HepG2 (cell line): ENCODE measurements at regions not wholly inside any gene's neighbourhood (a gene's known extent, or its start where the extent isn't known, plus 50 kb on each side); places are given as distances from the start of the nearest gene placed in this dataset.

Experiments used
- ATAC-seq: fragments of 200-7000 bp; cut with Tn5 transposase; 3 replicates; pipeline ENCODE4 v1.9.1; 2020; ENCODE audit warnings: mild to moderate bottlenecking, moderate library complexity
- BruUV-seq: library from RNA; stranded (reverse); fragments of 400-500 nt; replicated peaks from 2 replicates; lab custom pipeline; 2021; lab: Mats Ljungman, UMichigan
- CTCF ChIA-PET: fragments of 300-600 bp; formaldehyde crosslinking; extraction: SDS; loops from one replicate; lab custom pipeline; 2021; ENCODE audit warnings: low total read pairs, inconsistent platforms, low intra/inter-chr PET ratio; lab: Yijun Ruan, JAX
- POLR2A ChIA-PET: fragments of 350-600 bp; sonication (Branson Sonifier 250); formaldehyde crosslinking; loops from one replicate; lab custom pipeline; 2020; ENCODE audit warnings: antibody characterized with exemption, inconsistent platforms; lab: Yijun Ruan, JAX
- DNase-seq: peaks from one replicate; pipeline ENCODE4 v3.0.0-alpha.2; 2015; ENCODE audit warnings: low spot score
- FAIRE-seq: peaks from 3 replicates; lab custom pipeline; 2011; peaks lifted over from hg19 to GRCh38; lab: Jason Lieb, UNC
- H2AFZ ChIP-seq: one replicate; pipeline ENCODE4 v1.6.1; 2011; ENCODE audit warnings: low read length, inconsistent platforms
- H3K27ac ChIP-seq: fragments of 300-600 bp; 3 replicates; pipeline ENCODE4 v1.8.0; 2011; ENCODE audit warnings: mixed run types, mild to moderate bottlenecking, mixed read lengths, low read length, inconsistent platforms; ENCODE audit not compliant: insufficient read depth; ENCODE audit errors: extremely low read length
- H3K27me3 ChIP-seq, 2 experiments: fragments of 200-600 bp in 1 of 2; 2 replicates in 1 of 2; 3 replicates in 1 of 2; pipeline versions ENCODE4 v1.6.0 to v1.8.0; 2011; ENCODE audit warnings: low read length in 2 of 2, mild to moderate bottlenecking in 2 of 2, moderate library complexity in 2 of 2, inconsistent platforms in 1 of 2; ENCODE audit not compliant: insufficient read depth in 2 of 2, control insufficient read depth in 1 of 2
- H3K36me3 ChIP-seq, 2 experiments: fragments of 200-600 bp in 1 of 2; replicated peaks in 1 of 2; 2 replicates in 1 of 2; 3 replicates in 1 of 2; pipeline versions ENCODE4 v1.5.1 to v1.8.0; 2011; ENCODE audit warnings: low read length in 2 of 2, inconsistent platforms in 1 of 2; ENCODE audit not compliant: insufficient read depth in 2 of 2, control insufficient read depth in 1 of 2
- H3K4me1 ChIP-seq: 2 replicates; pipeline ENCODE4 v1.5.1; 2012; ENCODE audit warnings: low read length, inconsistent platforms; ENCODE audit not compliant: insufficient read depth
- H3K4me2 ChIP-seq: 2 replicates; pipeline ENCODE4 v1.6.0; 2011; ENCODE audit warnings: low read depth, low read length, inconsistent platforms
- H3K4me3 ChIP-seq, 3 experiments: fragments of 200-600 bp in 1 of 3; sonication (generic), shearing (Covaris generic) in 1 of 3; replicated peaks in 1 of 3; 2 replicates each; pipeline ENCODE4 v1.5.1; 2011 to 2016; ENCODE audit warnings: low read length in 3 of 3, inconsistent platforms in 2 of 3, low read depth in 2 of 3, mild to moderate bottlenecking in 2 of 3, control low read depth in 1 of 3, mixed read lengths in 1 of 3; ENCODE audit not compliant: insufficient read depth in 1 of 3
- H3K79me2 ChIP-seq: one replicate; pipeline ENCODE4 v1.6.1; 2011; ENCODE audit warnings: low read length, inconsistent platforms; ENCODE audit not compliant: insufficient read depth
- H3K9ac ChIP-seq: 2 replicates; pipeline ENCODE4 v1.6.0; 2011; ENCODE audit warnings: mild to moderate bottlenecking, low read depth, low read length, inconsistent platforms; ENCODE audit not compliant: insufficient read depth
- H3K9me3 ChIP-seq: 2 replicates; pipeline ENCODE4 v1.5.1; 2012; ENCODE audit warnings: mild to moderate bottlenecking, low read length
- H4K20me1 ChIP-seq: 2 replicates; pipeline ENCODE4 v1.6.0; 2011; ENCODE audit warnings: inconsistent platforms, mild to moderate bottlenecking, low read length, moderate library complexity; ENCODE audit not compliant: insufficient read depth
- CTCF ChIP-seq: sonication (generic); formaldehyde crosslinking; IDR thresholded peaks from 2 replicates; pipeline ENCODE4 v1.5.0; 2020; ENCODE audit warnings: mild to moderate bottlenecking, missing genetic modification reagents, moderate library complexity
- E2F2 ChIP-seq: sonication (generic); formaldehyde crosslinking; IDR thresholded peaks from 2 replicates; pipeline ENCODE4 v1.4.0; 2020; ENCODE audit warnings: missing genetic modification reagents, borderline replicate concordance
- FOXO1 ChIP-seq: sonication (generic); formaldehyde crosslinking; IDR thresholded peaks from 2 replicates; pipeline ENCODE4 v1.4.0; 2020; ENCODE audit warnings: missing genetic modification reagents
- MAFF ChIP-seq: IDR thresholded peaks from 2 replicates; pipeline ENCODE4 v1.6.1; 2011; ENCODE audit warnings: low read depth, low read length, improper control_type of control experiment
- MAFK ChIP-seq, 2 experiments: IDR thresholded peaks in 1 of 2; conservative IDR thresholded peaks in 1 of 2; 2 replicates each; pipeline ENCODE4 v1.6.1; 2011; ENCODE audit warnings: improper control_type of control experiment in 2 of 2, low read length in 2 of 2
- STAG1 ChIP-seq: sonication (generic); formaldehyde crosslinking; IDR thresholded peaks from 2 replicates; pipeline ENCODE4 v1.4.0; 2020; ENCODE audit warnings: missing genetic modification reagents
- WGBS: methylation state at CpG from one replicate; pipeline ENCODE4 v1.1.6; 2017; ENCODE audit warnings: low lambda C conversion rate; 5-methylcytosine and 5-hydroxymethylcytosine counted together
- in situ Hi-C: cut with HindIII; loops from 2 replicates; pipeline ENCODE4 v1.10.0; 2017; ENCODE audit warnings: low pct_unique_long_range_greater_than_20kb; ENCODE audit not compliant: extremely low pct_ligation_motif_present
- intact Hi-C: fragments of 100-400 bp; cut with micrococcal nuclease; formaldehyde crosslinking; loops from one replicate; pipeline ENCODE4 v1.10.0; 2022; ENCODE audit not compliant: unreplicated experiment

- Histone ChIP-seq H3K36me3 (no peaks in the 10 kb centered on the region), H3K27ac (no peak overlapping the region), H3K4me1 (no peaks in the 10 kb centered on the region), H3K79me2 (no peaks in the 10 kb centered on the region), H2AFZ (no peak overlapping the region), H3K27me3 (no peaks in the 10 kb centered on the region), H3K9ac (no peak overlapping the region), H3K4me3 (no peak overlapping the region), H4K20me1 (no peaks in the 10 kb centered on the region)
- CTCF ChIA-PET: no interaction called here
- 4% methylated on average over 2 of the region's 2 CpGs for WGBS
- ATAC-seq (no peak), DNase-seq (no peak), FAIRE-seq (no peak)
- no TSS peak for BruUV-seq
- in situ Hi-C loops: no loop called here
- TF ChIP-seq MAFF (peak; percentile 94), FOXO1 (CRISPR knock-in tag) (no peak), MAFK (conservative IDR thresholded peaks at IDR 0.05 in 1 of 2, IDR thresholded peaks at IDR 0.05 in 1 of 2; ENCODE audit: low read length in 2 of 2) (peak; percentile 89 to 96)
- TF ChIP-seq, all 625 proteins: peak for 2
- Histone ChIP-seq H3K9me3 (no peaks in the 10 kb centered on the region), H3K4me2 (no peak overlapping the region)
- POLR2A ChIA-PET: no interaction called here
- intact Hi-C loops: no loop called here
Observed at GRCh38 chr15:94141802-94142201, 89.6 kb upstream of the MCTP2 start.

GRCh38 chr15:94135486-94136147 is 95.7 kb upstream of the MCTP2 start:
- no TSS peak for BruUV-seq
- in situ Hi-C loops: no loop called here

More at GRCh38 chr15:94135486-94136147, 95.7 kb upstream of the MCTP2 start:
- ATAC-seq (no peak), FAIRE-seq (no peak), DNase-seq (no peak)
- H3K79me2 ChIP-seq: no peaks in the 10 kb centered on the region
- H3K36me3 ChIP-seq: no peaks in the 10 kb centered on the region
- intact Hi-C loops: no loop called here
- WGBS: 0% methylated on average over 1 of the region's 1 CpG
- H3K27ac ChIP-seq: no peak overlapping the region
- no peaks in the 10 kb centered on the region for H4K20me1 ChIP-seq
- POLR2A ChIA-PET: no interaction called here
- H3K27me3 ChIP-seq: no peaks in the 10 kb centered on the region
- CTCF ChIA-PET: no interaction called here
- peak; percentile 28; the same call in 1 of the 2 replicates for TF ChIP-seq STAG1 (CRISPR knock-in tag)
- TF ChIP-seq CTCF (CRISPR knock-in tag): peak; percentile 40
- TF ChIP-seq E2F2 (CRISPR knock-in tag): no peak
- no peaks in the 10 kb centered on the region for H3K9me3 ChIP-seq
- no peak overlapping the region for H3K4me3 ChIP-seq
- no peak overlapping the region for H3K9ac ChIP-seq
- no peak overlapping the region for H2AFZ ChIP-seq
- no peaks in the 10 kb centered on the region for H3K4me1 ChIP-seq
- H3K4me2 ChIP-seq: no peak overlapping the region
